ENCODE measurements at regions not wholly inside any gene's neighbourhood (a gene's known extent, or its start where the extent isn't known, plus 50 kb on each side); places are given as distances from the start of the nearest gene placed in this dataset.
"Not testable (repeated sequence)": the region's sequence is repeated elsewhere in the genome, so short reads cannot be mapped to it uniquely, and the experiment has no call there.

- ATAC-seq (no peak), DNase-seq (ENCODE audit: low spot score in 2 of 2) (no peak)
- Mint-ChIP-seq H3K9me3 (peaks cover 10% of the 10 kb centered on the region in 2 donors), H3K36me3 (no peaks in the 10 kb centered on the region), H3K27ac (no peak overlapping the region)
These were observed 547.8 kb upstream of the EPHA6 start for GRCh38 chr3:96266395-96267190.

- ATAC-seq, result no peak
These were observed 546.8 kb upstream of the EPHA6 start for GRCh38 chr3:96267577-96267976.

GRCh38 chr3:96294143-96294542, 520.3 kb upstream of the EPHA6 start:
- Mint-ChIP-seq H3K27ac (no peak overlapping the region), H3K9me3 (peaks cover 14 to 25% of the 10 kb centered on the region in 2 donors)

More at GRCh38 chr3:96267577-96267976, 546.8 kb upstream of the EPHA6 start:
- Mint-ChIP-seq H3K27ac (no peak overlapping the region), H3K9me3 (peaks cover 8 to 10% of the 10 kb centered on the region in 2 donors), H3K36me3 (no peaks in the 10 kb centered on the region)
- no peak for DNase-seq (ENCODE audit: low spot score in 2 of 2)

GRCh38 chr3:96300743-96301142, 513.7 kb upstream of the EPHA6 start:
- no peaks in the 10 kb centered on the region for H3K36me3 Mint-ChIP-seq
- peaks cover 10 to 14% of the 10 kb centered on the region in 2 donors for H3K9me3 Mint-ChIP-seq
- no peak overlapping the region for H3K27ac Mint-ChIP-seq
- DNase-seq (ENCODE audit: low spot score in 2 of 2), result no peak
- no peak for ATAC-seq

More at GRCh38 chr3:96294143-96294542, 520.3 kb upstream of the EPHA6 start:
- DNase-seq (ENCODE audit: low spot score in 2 of 2) (no peak), ATAC-seq (no peak)
- peaks cover 0 to 5% of the 10 kb centered on the region in 2 donors for H3K36me3 Mint-ChIP-seq

- Mint-ChIP-seq H3K36me3 (peaks cover 0 to 4% of the 10 kb centered on the region in 2 donors), H3K9me3 (peaks cover 19 to 22% of the 10 kb centered on the region in 2 donors), H3K27ac (no peak overlapping the region)
- ATAC-seq (no peak), DNase-seq (ENCODE audit: low spot score in 2 of 2) (no peak)
These were observed 495.2 kb upstream of the EPHA6 start for GRCh38 chr3:96319166-96319565.

- ATAC-seq (no peak), DNase-seq (ENCODE audit: low spot score in 2 of 2) (no peak)
- H3K27ac Mint-ChIP-seq, result no peak overlapping the region
- H3K9me3 Mint-ChIP-seq, result peaks cover 5 to 14% of the 10 kb centered on the region in 2 donors
- peaks cover 0 to 4% of the 10 kb centered on the region in 2 donors for H3K36me3 Mint-ChIP-seq
These were observed 490.3 kb upstream of the EPHA6 start for GRCh38 chr3:96324087-96324486.

- Mint-ChIP-seq H3K9me3 (peaks cover 7 to 11% of the 10 kb centered on the region in 2 donors), H3K27ac (no peak overlapping the region), H3K36me3 (no peaks in the 10 kb centered on the region)
- DNase-seq (ENCODE audit: low spot score in 2 of 2) (no peak), ATAC-seq (no peak)
These were observed 483.6 kb upstream of the EPHA6 start for GRCh38 chr3:96330795-96331194.

GRCh38 chr3:96331341-96331740, 483.1 kb upstream of the EPHA6 start:
- Mint-ChIP-seq H3K9me3 (peaks cover 7 to 11% of the 10 kb centered on the region in 2 donors), H3K27ac (no peak overlapping the region), H3K36me3 (no peaks in the 10 kb centered on the region)
- DNase-seq (ENCODE audit: low spot score in 2 of 2), result no peak
- ATAC-seq, result no peak

GRCh38 chr3:96334779-96335178, 479.6 kb upstream of the EPHA6 start:
- Mint-ChIP-seq H3K27ac (no peak overlapping the region), H3K9me3 (peaks cover 7 to 16% of the 10 kb centered on the region in 2 donors), H3K36me3 (no peaks in the 10 kb centered on the region)
- DNase-seq (ENCODE audit: low spot score in 2 of 2) (no peak), ATAC-seq (no peak)

GRCh38 chr3:96347289-96347688, 467.1 kb upstream of the EPHA6 start:
- H3K27ac Mint-ChIP-seq, result no peak overlapping the region
- DNase-seq (ENCODE audit: low spot score in 2 of 2) (no peak), ATAC-seq (no peak)
- peaks cover 11 to 17% of the 10 kb centered on the region in 2 donors for H3K9me3 Mint-ChIP-seq
- no peaks in the 10 kb centered on the region for H3K36me3 Mint-ChIP-seq

GRCh38 chr3:96351598-96351997, 462.8 kb upstream of the EPHA6 start:
- DNase-seq (ENCODE audit: low spot score in 2 of 2); ATAC-seq; H3K36me3 Mint-ChIP-seq; H3K27ac Mint-ChIP-seq; H3K9me3 Mint-ChIP-seq: not testable (repeated sequence)

GRCh38 chr3:96354106-96354505, 460.3 kb upstream of the EPHA6 start:
- no peaks in the 10 kb centered on the region for H3K36me3 Mint-ChIP-seq
- DNase-seq (ENCODE audit: low spot score in 2 of 2), result no peak
- no peak overlapping the region for H3K27ac Mint-ChIP-seq
- H3K9me3 Mint-ChIP-seq, result peaks cover 10 to 16% of the 10 kb centered on the region in 2 donors
- ATAC-seq, result no peak

- DNase-seq (ENCODE audit: low spot score in 2 of 2) (no peak), ATAC-seq (no peak)
- no peaks in the 10 kb centered on the region for H3K36me3 Mint-ChIP-seq
- no peak overlapping the region for H3K27ac Mint-ChIP-seq
- H3K9me3 Mint-ChIP-seq, result peaks cover 11 to 17% of the 10 kb centered on the region in 2 donors
These were observed 459.7 kb upstream of the EPHA6 start for GRCh38 chr3:96354742-96355141.

- H3K27ac Mint-ChIP-seq, result no peak overlapping the region
- ATAC-seq (no peak), DNase-seq (ENCODE audit: low spot score in 2 of 2) (no peak)
- H3K9me3 Mint-ChIP-seq, result peaks cover 25% of the 10 kb centered on the region in 2 donors
- no peaks in the 10 kb centered on the region for H3K36me3 Mint-ChIP-seq
These were observed 453.2 kb upstream of the EPHA6 start for GRCh38 chr3:96361241-96361640.

GRCh38 chr3:96370637-96371036, 443.8 kb upstream of the EPHA6 start:
- Mint-ChIP-seq H3K9me3 (peaks cover 6 to 25% of the 10 kb centered on the region in 2 donors), H3K36me3 (peaks cover 6% of the 10 kb centered on the region in 2 donors), H3K27ac (no peak overlapping the region)
- ATAC-seq (no peak), DNase-seq (ENCODE audit: low spot score in 2 of 2) (no peak)

- Mint-ChIP-seq H3K9me3 (peaks cover 0 to 4% of the 10 kb centered on the region in 2 donors), H3K36me3 (no peaks in the 10 kb centered on the region), H3K27ac (no peak overlapping the region)
- ATAC-seq (no peak), DNase-seq (ENCODE audit: low spot score in 2 of 2) (no peak)
These were observed 404.2 kb upstream of the EPHA6 start for GRCh38 chr3:96410006-96410730.

GRCh38 chr3:96416549-96417255, 397.7 kb upstream of the EPHA6 start:
- ATAC-seq (no peak), DNase-seq (ENCODE audit: low spot score in 2 of 2) (no peak)
- Mint-ChIP-seq H3K27ac (no peak overlapping the region), H3K36me3 (no peaks in the 10 kb centered on the region), H3K9me3 (peaks cover 7 to 14% of the 10 kb centered on the region in 2 donors)
